HG03342 (cell line): ENCODE measurements at regions not wholly inside any gene's neighbourhood (a gene's known extent, or its start where the extent isn't known, plus 50 kb on each side); places are given as distances from the start of the nearest gene placed in this dataset.
"Not testable (repeated sequence)": the region's sequence is repeated elsewhere in the genome, so short reads cannot be mapped to it uniquely, and the experiment has no call there.

Source experiments
- ATAC-seq: cut with Tn5 transposase; IDR thresholded peaks from one replicate; pipeline ENCODE4 v1.9.1; 2021; ENCODE audit warnings: mild to moderate bottlenecking, moderate library complexity; ENCODE audit not compliant: unreplicated experiment

DNA sequence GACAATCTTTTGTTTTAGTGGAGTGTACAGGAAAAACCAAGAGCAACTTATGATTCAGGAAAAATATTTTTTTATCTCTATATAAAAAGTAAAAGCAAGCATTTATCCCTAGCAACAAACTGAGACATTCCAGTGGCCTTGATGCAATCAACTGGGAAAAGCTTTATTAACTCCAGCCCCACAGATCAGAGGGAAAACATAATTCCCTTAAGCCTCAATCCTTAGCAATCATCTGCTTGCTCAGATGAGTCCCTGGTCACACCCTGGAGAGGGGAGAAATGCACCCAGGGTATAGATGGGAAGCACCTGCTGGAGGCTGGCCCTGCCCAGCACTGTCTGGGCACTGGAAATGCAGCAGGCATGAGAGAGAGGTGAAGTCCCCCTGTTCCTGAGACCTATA is 636.6 kb downstream of the TNS3 start:
- ATAC-seq, result no peak

DNA sequence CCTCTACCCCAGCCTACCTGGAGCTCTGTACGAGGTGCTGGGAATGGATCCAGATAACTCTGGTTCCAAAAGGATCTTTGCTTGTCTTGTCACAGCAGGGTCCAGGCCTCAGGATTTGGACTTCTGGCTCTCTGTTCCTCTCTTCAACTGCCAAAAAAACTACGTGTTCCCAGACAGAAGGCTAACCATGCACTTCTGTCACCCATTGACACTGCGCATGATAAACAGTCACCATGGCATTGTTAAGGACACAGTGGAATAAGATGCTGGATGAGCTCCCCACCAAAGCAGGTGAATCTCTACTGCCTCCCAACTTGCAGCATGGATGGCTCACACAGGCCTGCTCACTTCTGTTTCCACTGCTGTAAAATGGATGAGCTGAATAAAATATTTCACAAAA is 637.9 kb downstream of the TNS3 start:
- ATAC-seq, result no peak

DNA sequence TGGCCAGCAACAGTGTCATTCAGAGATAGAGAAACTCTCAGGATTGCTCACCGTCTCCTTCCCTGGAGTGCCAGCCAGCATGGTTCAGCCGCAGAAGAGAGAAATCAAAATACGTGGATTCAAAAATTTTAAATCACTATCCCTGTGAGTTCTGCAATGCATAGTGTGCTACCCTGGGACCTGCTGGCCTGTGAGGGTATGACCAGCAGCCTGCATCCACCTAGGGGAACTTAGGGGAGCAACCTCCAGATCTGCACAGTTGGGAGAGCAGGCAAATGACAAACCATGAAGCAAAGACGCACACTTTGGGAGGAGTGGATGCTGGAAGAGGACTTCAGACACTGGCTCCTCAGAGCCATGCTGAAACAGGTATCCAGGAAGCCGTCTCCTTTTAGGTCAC is 639.3 kb downstream of the TNS3 start:
- no peak for ATAC-seq

DNA sequence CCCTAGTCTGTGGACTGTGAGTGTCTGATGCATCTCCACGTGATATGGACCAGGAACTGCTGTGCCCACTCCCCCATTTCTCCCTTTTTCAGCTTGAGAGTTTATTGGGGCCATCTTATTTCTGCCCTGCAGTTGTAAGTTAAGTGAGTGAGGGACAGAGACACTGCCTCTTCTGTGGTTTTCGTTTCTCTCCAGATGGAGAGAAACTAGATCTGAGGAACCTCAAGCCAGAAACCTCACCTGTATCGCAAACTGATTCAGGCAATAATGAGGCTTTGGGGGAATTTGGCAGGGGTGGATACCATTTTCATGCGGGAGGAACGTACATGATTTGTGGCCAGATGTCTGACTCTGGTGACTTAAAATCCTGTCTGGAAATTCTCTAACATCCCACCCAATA is 641.7 kb downstream of the TNS3 start:
- no peak for ATAC-seq

- no peak for ATAC-seq
Measured at GRCh38 chr7:46939558-46939957, 642.4 kb downstream of the TNS3 start.

- ATAC-seq, result no peak
Measured at GRCh38 chr7:46939089-46939488, 642.8 kb downstream of the TNS3 start.

DNA sequence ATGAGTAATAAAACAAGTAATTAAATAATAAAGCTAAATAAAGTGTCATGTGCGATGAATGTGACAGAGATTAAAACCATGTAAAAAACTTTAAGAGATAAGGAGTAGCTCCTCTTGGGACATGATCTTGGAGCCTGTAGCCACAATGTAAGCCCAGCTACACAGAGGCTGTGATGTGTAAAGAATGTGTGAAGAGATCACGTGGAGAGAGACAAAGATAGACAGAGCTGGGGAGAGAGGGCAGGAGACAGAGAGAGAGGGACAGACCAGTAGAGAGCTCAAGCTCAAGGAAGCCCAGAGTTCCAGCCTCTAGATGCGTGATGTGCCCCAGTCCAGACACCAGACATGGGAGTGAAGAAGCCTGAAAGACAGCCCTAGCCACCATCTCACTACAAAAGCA is 644.1 kb downstream of the TNS3 start:
- ATAC-seq, result no peak

DNA sequence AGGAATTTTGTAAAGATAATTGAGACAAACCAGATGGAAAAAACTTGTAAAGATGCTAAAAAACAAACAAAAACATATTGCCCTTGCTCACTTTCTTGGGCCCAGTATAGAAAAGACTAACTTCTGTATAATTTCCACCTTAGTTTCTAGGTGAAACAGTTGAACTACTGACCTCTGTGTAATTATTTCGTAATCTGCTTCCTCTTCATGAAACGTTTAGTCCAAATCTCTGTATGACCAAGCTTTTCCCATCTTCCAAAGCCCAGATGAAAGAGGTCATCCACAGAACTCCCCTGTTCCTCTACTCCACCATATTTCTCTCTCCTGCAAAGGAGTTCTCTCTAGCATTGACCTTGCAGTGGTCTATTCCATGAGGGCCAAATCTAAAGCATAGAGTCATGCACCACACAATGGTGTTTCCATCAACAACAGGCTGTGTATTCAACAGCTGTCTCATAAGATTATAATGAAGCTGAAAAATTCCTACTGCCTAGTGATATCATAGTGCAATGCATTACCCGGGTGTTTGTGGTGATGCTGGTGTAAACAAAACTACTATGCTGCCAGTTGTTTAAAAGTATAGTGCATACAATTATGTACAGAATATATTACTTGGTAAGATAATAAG is 647.6 kb downstream of the TNS3 start:
- no peak for ATAC-seq

- no peak for ATAC-seq
Measured at GRCh38 chr7:46933596-46933995, 648.3 kb downstream of the TNS3 start.

GRCh38 chr7:46932676-46933424 is 649.1 kb downstream of the TNS3 start:
- no peak for ATAC-seq

DNA sequence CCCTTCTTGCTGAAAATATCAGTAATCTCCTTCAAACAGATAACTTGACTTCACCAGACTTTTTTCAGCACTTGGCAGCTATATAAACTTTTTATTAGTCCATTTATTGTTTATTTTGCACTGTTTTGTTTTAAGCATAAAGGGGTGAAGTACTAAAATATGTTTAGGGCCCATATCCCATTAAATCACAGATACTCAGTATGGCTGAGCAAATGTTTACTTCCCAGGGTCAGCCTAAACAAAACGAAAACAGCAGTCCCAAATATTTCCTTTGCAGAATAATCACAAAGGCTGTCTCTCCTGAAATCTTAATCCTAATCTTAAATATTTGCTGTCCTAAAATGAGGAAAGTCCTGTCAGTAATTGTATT is 649.6 kb downstream of the TNS3 start:
- ATAC-seq, result no peak

- ATAC-seq, result no peak
Measured at GRCh38 chr7:46930366-46930765, 651.5 kb downstream of the TNS3 start.

GRCh38 chr7:46929359-46929758 is 652.6 kb downstream of the TNS3 start:
- no peak for ATAC-seq

DNA sequence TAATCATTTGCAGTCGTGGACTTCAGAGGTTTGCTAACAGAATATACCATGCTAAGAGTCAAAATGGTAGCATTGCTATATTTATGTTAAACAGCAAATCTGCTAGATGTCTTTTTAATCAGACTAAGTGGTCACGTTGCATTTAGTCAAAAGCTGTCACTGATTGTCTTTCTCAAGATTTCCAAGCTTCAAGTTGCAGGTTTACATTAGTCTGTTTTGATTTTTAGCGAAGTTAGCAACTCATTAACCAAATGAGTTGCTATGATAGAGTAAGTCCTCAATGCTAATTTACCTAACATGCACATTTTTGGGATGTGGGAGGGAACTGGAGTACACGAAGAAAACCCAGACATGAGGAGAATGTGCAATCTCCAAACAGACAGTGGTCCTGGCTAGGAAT is 653.2 kb downstream of the TNS3 start:
- ATAC-seq, result no peak

DNA sequence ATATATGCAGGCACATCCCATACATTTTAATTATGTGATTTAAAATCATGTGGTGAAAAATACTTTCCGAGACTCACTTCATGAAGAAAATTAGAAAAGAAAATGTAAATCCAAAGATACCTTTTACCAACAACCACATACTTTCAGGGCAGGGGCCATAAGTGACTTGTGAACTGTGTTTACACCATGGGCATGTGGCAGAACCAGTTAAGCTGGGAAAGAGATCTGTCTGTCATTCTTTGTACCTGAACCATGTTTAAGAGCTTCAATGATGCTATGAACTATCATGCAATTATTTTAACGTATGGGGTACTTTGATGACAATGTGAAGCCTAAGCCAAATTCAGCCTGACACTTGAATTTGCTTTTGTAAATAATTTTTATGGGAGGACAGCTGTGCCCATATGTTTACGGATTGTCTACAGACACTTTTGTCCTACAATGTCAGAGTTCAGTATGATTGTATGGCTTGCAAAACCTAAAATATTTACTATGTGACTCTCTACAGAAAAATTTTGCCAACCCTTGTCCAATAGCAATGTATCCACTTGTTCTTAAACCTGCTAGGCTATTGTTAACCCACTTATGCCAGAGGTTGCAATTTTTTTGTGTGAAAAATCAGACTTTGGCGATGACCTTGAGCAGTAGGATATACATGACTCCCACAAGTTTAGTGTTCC is 654.6 kb downstream of the TNS3 start:
- no peak for ATAC-seq

DNA sequence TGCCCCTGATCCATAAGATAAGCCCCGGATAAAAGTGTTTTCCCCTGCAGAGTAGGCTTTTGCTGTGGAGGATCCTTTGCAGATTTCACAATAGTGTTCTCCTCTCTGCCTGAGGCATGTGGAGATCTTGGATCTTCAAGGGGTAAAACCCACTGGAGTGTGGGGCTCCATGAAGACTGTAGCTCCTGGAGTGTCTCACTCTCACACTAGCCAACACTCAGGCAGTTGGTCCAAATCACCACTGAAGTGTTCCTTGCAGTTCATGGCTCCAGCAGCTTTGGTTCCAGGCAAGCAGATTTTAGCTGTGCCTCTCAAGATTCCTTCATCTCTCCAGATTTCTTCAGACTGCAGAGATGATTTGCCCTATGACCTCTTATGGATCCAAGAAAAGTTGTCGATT is 665.3 kb downstream of the TNS3 start:
- no peak for ATAC-seq

DNA sequence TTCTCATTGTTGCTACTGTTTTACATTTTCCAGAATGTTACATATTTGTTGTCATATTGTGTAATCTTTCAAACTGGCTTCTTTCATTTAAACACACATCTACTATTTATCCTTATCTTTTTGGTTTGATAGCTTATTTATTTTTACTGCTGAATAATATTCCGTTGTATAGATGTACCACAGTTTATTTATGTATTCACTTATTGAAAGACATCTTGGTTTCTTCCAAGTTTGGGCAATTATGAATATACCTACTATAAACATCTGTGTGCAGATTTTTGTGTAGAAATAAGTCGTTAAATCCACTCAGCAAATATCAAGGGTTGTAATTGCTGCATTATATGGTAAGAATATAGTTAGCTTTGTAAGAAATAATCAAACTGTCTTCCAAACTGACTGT is 669.2 kb downstream of the TNS3 start:
- ATAC-seq, result no peak

DNA sequence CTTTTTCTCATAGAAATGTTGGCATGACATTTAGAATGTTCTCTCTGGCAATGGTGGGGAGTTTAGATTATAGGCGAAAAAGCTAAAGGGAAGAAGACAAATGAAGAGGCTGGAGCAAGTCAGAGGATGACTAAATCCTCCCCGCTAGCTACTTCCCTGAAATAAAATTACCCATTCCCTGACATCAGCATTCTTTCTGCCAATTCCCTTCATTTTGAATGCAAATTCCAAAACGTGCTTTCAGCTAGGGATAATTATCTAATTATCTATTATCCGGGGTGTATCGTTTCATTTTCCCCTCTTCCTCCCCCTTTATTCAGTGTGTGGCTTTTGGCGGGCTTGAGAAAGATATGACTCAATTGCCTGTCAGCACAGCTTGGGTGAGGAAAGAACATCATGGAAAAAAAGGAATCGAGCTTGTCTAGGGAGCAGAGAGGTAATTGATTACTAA is 672.3 kb downstream of the TNS3 start:
- no peak for ATAC-seq

GRCh38 chr7:46908770-46909169 is 673.1 kb downstream of the TNS3 start:
- ATAC-seq, result no peak

DNA sequence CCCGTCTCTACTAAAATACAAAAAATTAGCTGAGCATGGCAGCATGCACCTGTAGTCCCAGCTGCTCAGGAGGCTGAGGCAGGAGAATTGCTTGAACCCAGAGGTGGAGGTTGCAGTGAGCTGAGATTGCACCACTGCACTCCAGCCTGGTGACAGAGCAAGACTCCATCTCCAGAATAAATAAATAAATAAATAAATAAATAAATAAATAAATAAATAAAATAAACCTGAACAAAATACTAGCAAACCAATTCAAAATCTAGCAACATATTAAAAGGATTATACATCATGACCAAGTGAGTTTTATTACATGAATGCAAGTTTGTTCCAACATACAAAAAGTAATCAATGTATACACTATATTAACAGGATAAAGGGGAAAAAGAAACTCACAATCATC is 677.4 kb downstream of the TNS3 start:
- ATAC-seq, result not testable (repeated sequence)

DNA sequence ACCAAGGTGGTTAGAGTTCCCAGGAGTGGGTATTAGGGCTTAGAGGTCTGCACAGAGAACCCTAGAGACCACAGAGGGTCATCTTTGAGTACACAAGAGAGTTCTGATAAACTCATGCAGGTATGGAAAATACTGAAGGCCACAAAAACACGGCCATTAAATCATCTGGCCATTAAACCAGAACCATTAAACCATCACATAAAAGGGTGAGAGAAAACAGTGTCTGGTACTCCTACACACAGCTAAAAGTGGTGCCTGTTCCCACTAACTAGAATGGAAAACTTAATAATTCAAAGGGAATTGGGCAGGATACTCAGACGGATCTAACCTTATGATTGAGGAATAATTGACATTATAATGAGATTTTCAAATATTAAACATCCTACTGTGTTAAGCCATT is 679.4 kb downstream of the TNS3 start:
- ATAC-seq, result no peak
